RCC 7860 (cell line): ENCODE measurements at regions not wholly inside any gene's neighbourhood (a gene's known extent, or its start where the extent isn't known, plus 50 kb on each side); places are given as distances from the start of the nearest gene placed in this dataset.
"Not testable (repeated sequence)": the region's sequence is repeated elsewhere in the genome, so short reads cannot be mapped to it uniquely, and the experiment has no call there.

ENCODE experiments used
- DNase-seq: peaks from one replicate; pipeline ENCODE4 v3.0.0-alpha.2; 2015; ENCODE audit warnings: low spot score
- FAIRE-seq: peaks from 2 replicates; lab custom pipeline; 2012; peaks lifted over from hg19 to GRCh38; lab: Jason Lieb, UNC

DNA sequence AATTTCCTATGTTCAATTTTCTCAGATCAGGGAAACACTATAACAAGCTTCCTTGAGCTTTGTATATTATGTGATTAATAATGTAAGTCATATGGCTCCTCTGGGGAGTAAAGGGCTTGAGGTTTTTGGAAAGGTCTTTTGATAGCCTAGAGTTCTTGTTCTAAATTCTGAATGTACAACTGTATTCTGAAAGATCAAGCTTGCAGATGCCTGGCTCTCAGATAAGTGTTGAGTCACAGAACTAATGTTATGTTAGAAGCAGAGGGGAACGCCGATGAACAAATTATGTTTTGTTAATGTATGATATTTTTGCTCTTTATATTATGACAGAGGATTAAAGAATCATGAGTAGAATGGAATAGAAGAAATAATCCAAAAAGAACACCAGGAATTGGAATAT is 170.1 kb downstream of the RPRM start:
- FAIRE-seq (no peak), DNase-seq (no peak)

- DNase-seq (no peak), FAIRE-seq (peak; percentile 40)
Observed at GRCh38 chr2:153307223-153307622, 171.3 kb downstream of the RPRM start.

DNA sequence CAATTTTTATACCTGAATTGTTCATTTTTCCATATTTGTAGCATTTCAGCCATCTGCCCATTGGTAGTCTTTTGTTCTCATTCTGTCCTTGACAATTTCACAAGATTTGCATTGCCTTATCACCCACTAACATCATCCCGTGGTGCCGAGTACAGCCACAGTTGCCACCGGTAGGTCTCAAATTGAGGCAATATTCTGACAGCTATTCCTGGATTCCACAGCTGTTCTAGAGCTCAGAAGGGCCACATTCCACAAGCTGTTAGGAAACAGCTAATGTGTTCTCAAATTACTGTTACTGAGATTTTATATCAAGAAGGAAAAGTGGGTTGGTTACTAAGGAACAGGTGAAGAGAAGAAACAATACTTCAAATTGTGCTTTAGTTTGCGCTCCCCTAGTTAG is 178.8 kb downstream of the RPRM start:
- DNase-seq = no peak
- no peak for FAIRE-seq

GRCh38 chr2:153299217-153299616 is 179.3 kb downstream of the RPRM start:
- DNase-seq (no peak), FAIRE-seq (no peak)

DNA sequence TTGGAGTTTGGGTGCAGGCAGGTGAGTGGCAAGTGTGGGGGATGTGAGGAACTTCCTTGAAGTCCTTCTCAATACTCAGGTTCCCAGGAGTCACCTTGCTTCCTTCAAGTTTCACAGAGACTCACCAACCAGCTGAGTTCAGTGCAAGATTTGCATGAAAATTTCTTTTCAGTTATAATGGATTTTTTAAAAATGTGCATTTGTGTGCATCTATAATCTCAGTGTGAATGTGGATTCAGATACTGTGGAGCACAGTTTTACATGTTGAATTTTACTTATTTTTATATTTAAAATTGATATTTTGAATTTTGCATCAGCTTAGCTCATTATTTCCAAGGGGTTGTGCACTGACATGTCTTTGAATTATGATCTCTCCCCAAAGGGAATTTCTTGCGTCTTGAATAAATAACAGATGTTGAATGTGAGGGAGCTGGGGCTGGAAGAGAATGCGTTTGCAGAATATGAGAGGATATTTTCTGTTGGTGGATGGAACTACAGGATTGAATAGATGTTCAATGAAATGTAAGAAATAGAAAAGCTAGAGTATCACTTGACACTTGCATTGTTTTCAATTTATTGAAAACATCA is 184.3 kb downstream of the RPRM start:
- FAIRE-seq (no peak), DNase-seq (no peak)

DNA sequence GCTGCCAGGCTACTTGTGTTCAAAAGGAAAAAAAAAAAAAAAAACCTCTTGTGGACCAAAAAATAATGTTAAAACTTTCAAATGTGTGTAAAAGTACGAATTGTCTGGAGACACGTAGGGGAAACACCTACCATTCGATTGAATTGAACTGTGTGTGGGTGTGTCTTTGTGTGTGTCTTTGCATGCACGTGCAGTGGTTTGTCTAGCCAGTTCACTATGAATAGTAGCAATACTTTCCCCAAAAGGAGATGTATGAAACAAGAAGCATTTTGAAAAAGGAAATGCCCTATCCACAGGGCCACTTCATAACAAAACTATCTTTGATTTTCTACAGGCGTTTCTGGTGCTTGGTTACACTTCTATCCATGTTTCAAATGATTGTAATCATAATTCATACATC is 186.8 kb downstream of the RPRM start:
- FAIRE-seq (no peak), DNase-seq (no peak)

- FAIRE-seq = no peak
Observed at GRCh38 chr2:153287109-153287801, 191.3 kb downstream of the RPRM start.

DNA sequence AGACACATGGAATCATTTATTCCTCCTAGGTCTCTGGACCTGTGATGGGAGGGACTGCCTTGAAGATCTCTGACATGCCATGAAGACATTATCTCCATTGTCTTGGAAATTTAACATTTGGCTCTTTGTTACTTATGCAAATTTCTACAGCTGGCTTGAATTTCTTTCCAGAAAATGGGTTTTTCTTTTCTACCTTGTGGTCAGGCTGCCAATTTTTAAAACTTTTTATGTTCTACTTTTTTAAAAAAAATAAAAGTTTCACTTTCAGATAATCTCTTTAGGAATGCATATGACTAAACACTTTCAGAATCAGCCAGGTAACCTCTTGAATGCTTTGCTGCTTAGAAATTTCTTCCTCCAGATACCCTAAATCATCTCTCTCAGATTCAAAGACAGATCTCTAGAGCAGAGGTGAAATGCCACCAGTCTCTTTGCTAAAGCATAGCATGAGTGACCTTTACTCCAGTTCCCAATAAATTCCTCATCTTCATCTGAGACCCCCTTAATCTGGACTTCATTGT is 209.6 kb downstream of the RPRM start:
- no peak for FAIRE-seq
- no peak for DNase-seq

More at GRCh38 chr2:153287109-153287801, 191.3 kb downstream of the RPRM start:
- no peak for DNase-seq

GRCh38 chr2:153256876-153257275 is 221.7 kb downstream of the RPRM start:
- not testable (repeated sequence) for DNase-seq, FAIRE-seq

GRCh38 chr2:153246636-153247035 is 231.9 kb downstream of the RPRM start:
- not testable (repeated sequence) for FAIRE-seq, DNase-seq

DNA sequence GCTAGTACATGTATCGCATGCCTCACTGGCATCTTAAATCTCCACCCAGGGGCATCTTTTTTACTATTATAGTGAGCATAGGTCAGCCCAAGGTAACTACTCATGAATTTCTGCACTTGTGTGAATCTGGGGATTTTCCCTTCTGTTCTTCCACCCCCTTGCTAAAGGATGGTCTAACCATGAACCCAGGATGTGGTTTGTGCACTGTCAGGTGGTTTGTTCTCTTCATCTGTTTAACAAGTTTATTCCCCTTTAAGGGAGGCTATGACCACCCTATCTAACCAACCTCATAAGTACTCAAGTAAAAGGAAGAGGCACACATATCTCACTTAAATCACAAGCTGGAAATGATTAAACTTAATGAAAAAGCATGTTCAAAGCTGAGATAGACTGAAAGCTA is 243.0 kb downstream of the RPRM start:
- no peak for DNase-seq
- no peak for FAIRE-seq

DNA sequence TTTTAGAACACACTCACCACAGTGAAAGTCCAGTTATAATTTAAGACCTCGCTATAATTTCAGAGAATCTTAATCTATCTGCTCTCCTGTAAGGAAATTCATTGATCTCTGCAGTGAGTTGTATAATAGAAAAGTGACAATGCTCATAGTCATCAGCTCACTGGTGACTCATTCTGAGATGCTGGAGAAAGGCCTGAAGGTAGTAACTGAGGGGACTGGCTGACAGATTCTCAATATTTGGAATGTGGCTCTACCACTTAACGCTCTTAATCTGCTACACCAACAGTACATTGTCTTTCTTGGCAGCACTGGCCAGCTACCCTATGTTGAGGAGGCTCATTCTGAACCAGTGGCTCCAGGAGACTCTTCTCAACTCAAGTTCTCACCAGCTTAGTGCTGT is 246.1 kb downstream of the RPRM start:
- FAIRE-seq (no peak), DNase-seq (no peak)

DNA sequence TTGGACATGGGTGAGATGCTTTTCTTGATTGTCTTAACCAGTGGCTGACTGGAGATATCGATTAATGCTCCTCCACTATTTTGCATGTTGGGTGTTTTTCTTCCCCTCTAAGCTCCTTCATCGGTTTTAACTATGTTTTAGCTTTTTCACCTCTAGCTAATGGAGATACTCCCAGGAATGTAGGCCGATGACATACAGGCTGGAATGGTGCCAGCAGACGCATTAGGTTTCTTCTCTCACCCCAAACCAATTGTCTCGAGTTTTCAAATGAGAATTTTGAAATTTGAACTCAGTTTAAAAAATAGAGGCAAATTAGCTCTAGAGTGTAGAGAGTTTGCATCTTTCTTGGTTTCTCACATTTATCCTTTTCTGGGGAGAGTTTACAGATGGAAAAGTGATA is 247.6 kb downstream of the RPRM start:
- DNase-seq = no peak
- FAIRE-seq = no peak

- FAIRE-seq (no peak), DNase-seq (no peak)
Observed at GRCh38 chr2:153228904-153229303, 249.7 kb downstream of the RPRM start.

- FAIRE-seq (no peak), DNase-seq (no peak)
Observed at GRCh38 chr2:153227981-153228380, 250.6 kb downstream of the RPRM start.

GRCh38 chr2:153222231-153223165 is 256.1 kb downstream of the RPRM start:
- DNase-seq (no peak), FAIRE-seq (no peak)

DNA sequence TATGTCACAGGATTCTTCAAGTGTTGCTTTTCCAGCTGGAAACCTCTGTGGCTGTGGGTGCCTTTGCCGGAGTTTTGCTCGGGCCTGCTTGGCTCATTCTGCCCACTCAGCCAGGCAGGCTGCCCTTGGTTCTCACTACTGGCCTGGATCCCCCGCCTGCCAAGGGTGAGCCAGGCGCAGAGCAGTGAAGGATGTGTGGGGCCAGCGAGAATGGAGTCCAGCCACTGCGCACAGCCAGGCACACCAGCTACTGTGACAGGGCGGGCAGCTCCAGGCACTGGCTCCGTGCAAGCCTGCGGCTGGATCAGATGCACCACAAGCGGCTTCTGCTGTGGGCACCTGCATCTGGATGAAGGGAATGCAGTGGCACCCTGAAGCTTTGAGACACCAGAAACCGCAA is 257.1 kb downstream of the RPRM start:
- FAIRE-seq (no peak), DNase-seq (no peak)

DNA sequence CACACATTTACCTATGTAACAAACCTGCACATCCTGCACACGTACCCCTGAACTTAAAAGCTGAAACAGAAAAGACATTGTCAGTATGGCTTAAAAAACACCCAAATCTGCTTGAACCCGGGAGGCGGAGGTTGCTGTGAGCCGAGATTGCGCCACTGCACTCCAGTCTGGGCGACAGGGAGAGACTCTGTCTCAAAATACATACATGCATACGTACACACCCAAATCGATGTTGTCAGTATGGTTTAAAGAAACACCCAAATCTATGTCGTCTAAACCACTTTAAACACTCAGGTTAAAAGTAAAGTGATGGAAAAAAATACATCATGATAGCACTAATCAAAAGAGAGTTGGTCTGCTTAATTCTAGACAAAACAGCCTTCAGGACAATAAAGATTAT is 257.5 kb downstream of the RPRM start:
- DNase-seq (no peak), FAIRE-seq (no peak)

GRCh38 chr2:153218851-153219250 is 259.7 kb downstream of the RPRM start:
- DNase-seq (no peak), FAIRE-seq (no peak)

GRCh38 chr2:153214337-153214736 is 264.2 kb downstream of the RPRM start:
- DNase-seq = no peak
- no peak for FAIRE-seq

DNA sequence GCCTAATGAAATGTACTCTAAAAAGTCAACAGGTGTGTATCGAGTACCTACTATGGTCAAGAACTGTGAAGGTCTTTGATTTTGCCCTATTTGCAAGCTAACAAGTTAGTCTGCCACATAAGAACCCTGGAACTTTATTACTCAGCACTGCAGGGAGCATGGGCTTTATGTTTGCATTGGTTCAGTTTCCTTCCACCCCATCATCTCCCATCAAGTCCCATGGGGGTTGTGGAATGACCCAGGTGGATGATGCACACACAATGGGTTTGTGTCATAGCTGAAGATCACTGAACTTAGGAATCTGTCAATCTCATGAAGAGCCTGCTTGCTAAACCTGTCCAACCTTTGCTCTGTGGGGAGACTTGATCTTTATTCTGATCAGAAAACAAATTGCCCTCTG is 265.5 kb downstream of the RPRM start:
- DNase-seq (no peak), FAIRE-seq (no peak)
